ENCODE measurements at regions not wholly inside any gene's neighbourhood (a gene's known extent, or its start where the extent isn't known, plus 50 kb on each side); places are given as distances from the start of the nearest gene placed in this dataset.

- H3K9me3 ChIP-seq (ENCODE audit: low read length) = no peaks in the 10 kb centered on the region
- no peaks in the 10 kb centered on the region for H3K27me3 ChIP-seq (ENCODE audit: low read length)
- H3K9ac ChIP-seq (ENCODE audit: low read length) = no peak overlapping the region
- no peaks in the 10 kb centered on the region for H3K9me2 ChIP-seq (replicated peaks; ENCODE audit: insufficient read depth, low read length)
- no peaks in the 10 kb centered on the region for H3K36me3 ChIP-seq (ENCODE audit: insufficient read depth, low read length)
- no peak overlapping the region for H3K4me2 ChIP-seq (ENCODE audit: low read depth, low read length, poor library complexity, severe bottlenecking)
- H3K27ac ChIP-seq (ENCODE audit: low read length) = no peak overlapping the region
- H2AFZ ChIP-seq (ENCODE audit: low read length) = no peak overlapping the region
- peaks cover 4% of the 10 kb centered on the region; the same call in 1 of the 2 replicates for H3K4me1 ChIP-seq (ENCODE audit: low read length)
- H4K20me1 ChIP-seq (ENCODE audit: insufficient read depth, low read depth, low read length) = no peaks in the 10 kb centered on the region
- no peak for DNase-seq
- no peak overlapping the region for H3K4me3 ChIP-seq (ENCODE audit: low read length)
- H3K79me2 ChIP-seq (ENCODE audit: low read length) = no peaks in the 10 kb centered on the region
These were observed 97.7 kb upstream of the DOCK9 start for GRCh38 chr13:99075268-99076191.

- H3K27me3 ChIP-seq (ENCODE audit: low read length) = no peaks in the 10 kb centered on the region
- H3K79me2 ChIP-seq (ENCODE audit: low read length) = no peaks in the 10 kb centered on the region
- peaks cover 4% of the 10 kb centered on the region; the same call in 1 of the 2 replicates for H3K4me1 ChIP-seq (ENCODE audit: low read length)
- H3K9me3 ChIP-seq (ENCODE audit: low read length) = no peaks in the 10 kb centered on the region
- no peak overlapping the region for H2AFZ ChIP-seq (ENCODE audit: low read length)
- H4K20me1 ChIP-seq (ENCODE audit: insufficient read depth, low read depth, low read length) = no peaks in the 10 kb centered on the region
- no peaks in the 10 kb centered on the region for H3K36me3 ChIP-seq (ENCODE audit: insufficient read depth, low read length)
- H3K9ac ChIP-seq (ENCODE audit: low read length) = no peak overlapping the region
- DNase-seq = no peak
- H3K9me2 ChIP-seq (replicated peaks; ENCODE audit: insufficient read depth, low read length) = no peaks in the 10 kb centered on the region
- H3K4me3 ChIP-seq (ENCODE audit: low read length) = no peak overlapping the region
- no peak overlapping the region for H3K27ac ChIP-seq (ENCODE audit: low read length)
- no peak overlapping the region for H3K4me2 ChIP-seq (ENCODE audit: low read depth, low read length, poor library complexity, severe bottlenecking)
These were observed 100.3 kb upstream of the DOCK9 start for GRCh38 chr13:99078017-99078771.

GRCh38 chr13:99080131-99080530 lies 102.3 kb upstream of the DOCK9 start:
- DNase-seq = no peak
- H4K20me1 ChIP-seq (ENCODE audit: insufficient read depth, low read depth, low read length) = peaks cover under 1% of the 10 kb centered on the region; the same call in 1 of the 2 replicates
- no peaks in the 10 kb centered on the region for H3K36me3 ChIP-seq (ENCODE audit: insufficient read depth, low read length)
- H3K4me1 ChIP-seq (ENCODE audit: low read length) = peaks cover 4% of the 10 kb centered on the region; the same call in 1 of the 2 replicates
- H3K79me2 ChIP-seq (ENCODE audit: low read length) = no peaks in the 10 kb centered on the region
- H3K27ac ChIP-seq (ENCODE audit: low read length) = no peak overlapping the region
- H3K9me3 ChIP-seq (ENCODE audit: low read length) = no peaks in the 10 kb centered on the region
- H2AFZ ChIP-seq (ENCODE audit: low read length) = no peak overlapping the region
- H3K9ac ChIP-seq (ENCODE audit: low read length) = no peak overlapping the region
- no peaks in the 10 kb centered on the region for H3K9me2 ChIP-seq (replicated peaks; ENCODE audit: insufficient read depth, low read length)
- H3K27me3 ChIP-seq (ENCODE audit: low read length) = no peaks in the 10 kb centered on the region
- no peak overlapping the region for H3K4me2 ChIP-seq (ENCODE audit: low read depth, low read length, poor library complexity, severe bottlenecking)
- no peak overlapping the region for H3K4me3 ChIP-seq (ENCODE audit: low read length)

GRCh38 chr13:99083981-99084380 lies 106.1 kb upstream of the DOCK9 start:
- H3K79me2 ChIP-seq (ENCODE audit: low read length) = no peaks in the 10 kb centered on the region
- H3K4me1 ChIP-seq (ENCODE audit: low read length) = peaks cover 24% of the 10 kb centered on the region
- H3K4me2 ChIP-seq (ENCODE audit: low read depth, low read length, poor library complexity, severe bottlenecking) = no peak overlapping the region
- no peak for DNase-seq
- H3K9me3 ChIP-seq (ENCODE audit: low read length) = no peaks in the 10 kb centered on the region
- no peak overlapping the region for H3K4me3 ChIP-seq (ENCODE audit: low read length)
- H3K9me2 ChIP-seq (replicated peaks; ENCODE audit: insufficient read depth, low read length) = no peaks in the 10 kb centered on the region
- no peak overlapping the region for H3K9ac ChIP-seq (ENCODE audit: low read length)
- no peak overlapping the region for H3K27ac ChIP-seq (ENCODE audit: low read length)
- H3K36me3 ChIP-seq (ENCODE audit: insufficient read depth, low read length) = no peaks in the 10 kb centered on the region
- no peak overlapping the region for H2AFZ ChIP-seq (ENCODE audit: low read length)
- H4K20me1 ChIP-seq (ENCODE audit: insufficient read depth, low read depth, low read length) = peaks cover 4% of the 10 kb centered on the region; the same call in 1 of the 2 replicates
- no peaks in the 10 kb centered on the region for H3K27me3 ChIP-seq (ENCODE audit: low read length)

- H3K9me3 ChIP-seq (ENCODE audit: low read length) = no peaks in the 10 kb centered on the region
- no peaks in the 10 kb centered on the region for H3K9me2 ChIP-seq (replicated peaks; ENCODE audit: insufficient read depth, low read length)
- no peak overlapping the region for H2AFZ ChIP-seq (ENCODE audit: low read length)
- peaks cover 4% of the 10 kb centered on the region; the same call in 1 of the 2 replicates for H4K20me1 ChIP-seq (ENCODE audit: insufficient read depth, low read depth, low read length)
- DNase-seq = no peak
- H3K4me2 ChIP-seq (ENCODE audit: low read depth, low read length, poor library complexity, severe bottlenecking) = peak overlapping the region; percentile 79
- no peaks in the 10 kb centered on the region for H3K79me2 ChIP-seq (ENCODE audit: low read length)
- H3K9ac ChIP-seq (ENCODE audit: low read length) = no peak overlapping the region
- H3K36me3 ChIP-seq (ENCODE audit: insufficient read depth, low read length) = no peaks in the 10 kb centered on the region
- no peaks in the 10 kb centered on the region for H3K27me3 ChIP-seq (ENCODE audit: low read length)
- H3K27ac ChIP-seq (ENCODE audit: low read length) = no peak overlapping the region
- peaks cover 24% of the 10 kb centered on the region for H3K4me1 ChIP-seq (ENCODE audit: low read length)
- H3K4me3 ChIP-seq (ENCODE audit: low read length) = no peak overlapping the region
These were observed 107.4 kb upstream of the DOCK9 start for GRCh38 chr13:99085139-99085807.

GRCh38 chr13:99085808-99086266 lies 108.0 kb upstream of the DOCK9 start:
- Histone ChIP-seq H3K27ac (ENCODE audit: low read length) (no peak overlapping the region), H3K36me3 (ENCODE audit: insufficient read depth, low read length) (no peaks in the 10 kb centered on the region), H4K20me1 (ENCODE audit: insufficient read depth, low read depth, low read length) (peaks cover 4% of the 10 kb centered on the region; the same call in 1 of the 2 replicates), H3K9me2 (replicated peaks; ENCODE audit: insufficient read depth, low read length) (no peaks in the 10 kb centered on the region), H3K4me2 (ENCODE audit: low read depth, low read length, poor library complexity, severe bottlenecking) (peak overlapping the region; percentile 79), H3K9ac (ENCODE audit: low read length) (peak overlapping the region; percentile 69), H3K27me3 (ENCODE audit: low read length) (no peaks in the 10 kb centered on the region), H3K9me3 (ENCODE audit: low read length) (no peaks in the 10 kb centered on the region), H2AFZ (ENCODE audit: low read length) (peak overlapping the region; percentile 80; the same call in 1 of the 2 replicates), H3K79me2 (ENCODE audit: low read length) (no peaks in the 10 kb centered on the region), H3K4me1 (ENCODE audit: low read length) (peaks cover 24% of the 10 kb centered on the region), H3K4me3 (ENCODE audit: low read length) (peak overlapping the region; percentile 72)
- DNase-seq = no peak

- H2AFZ ChIP-seq (ENCODE audit: low read length) = peak overlapping the region; percentile 100
- H3K9me3 ChIP-seq (ENCODE audit: low read length) = no peaks in the 10 kb centered on the region
- H4K20me1 ChIP-seq (ENCODE audit: insufficient read depth, low read depth, low read length) = peaks cover 4% of the 10 kb centered on the region; the same call in 1 of the 2 replicates
- H3K4me3 ChIP-seq (ENCODE audit: low read length) = peak overlapping the region; percentile 82
- peak; percentile 79 for DNase-seq
- H3K27me3 ChIP-seq (ENCODE audit: low read length) = no peaks in the 10 kb centered on the region
- peak overlapping the region; percentile 69 for H3K9ac ChIP-seq (ENCODE audit: low read length)
- H3K4me1 ChIP-seq (ENCODE audit: low read length) = peaks cover 24% of the 10 kb centered on the region
- H3K27ac ChIP-seq (ENCODE audit: low read length) = no peak overlapping the region
- H3K4me2 ChIP-seq (ENCODE audit: low read depth, low read length, poor library complexity, severe bottlenecking) = peak overlapping the region; percentile 95
- no peaks in the 10 kb centered on the region for H3K9me2 ChIP-seq (replicated peaks; ENCODE audit: insufficient read depth, low read length)
- no peaks in the 10 kb centered on the region for H3K36me3 ChIP-seq (ENCODE audit: insufficient read depth, low read length)
- H3K79me2 ChIP-seq (ENCODE audit: low read length) = no peaks in the 10 kb centered on the region
These were observed 108.6 kb upstream of the DOCK9 start for GRCh38 chr13:99086267-99087097.

Measured in Karpas-422 (cell line).